Retinal pigment epithelial cell (primary cell): ENCODE measurements at regions not wholly inside any gene's neighbourhood (a gene's known extent, or its start where the extent isn't known, plus 50 kb on each side); places are given as distances from the start of the nearest gene placed in this dataset.
A peak's percentile ranks its signal among the peaks of the same experiment; 100 is the strongest.

Experiments
- DNase-seq: peaks from one replicate; pipeline ENCODE4 v3.0.0-alpha.2; 2010; ENCODE audit warnings: low read depth
- H3K4me3 ChIP-seq: 2 replicates; pipeline ENCODE4 v1.5.1; 2011; ENCODE audit warnings: mild to moderate bottlenecking, low read length, control low read depth, moderate library complexity
- TF ChIP-seq, protein P1 (sequence below): conservative IDR thresholded peaks from 2 replicates; pipeline ENCODE4 v1.5.1; 2011; ENCODE audit warnings: low read depth, low read length, control low read depth, inconsistent platforms

DNA sequence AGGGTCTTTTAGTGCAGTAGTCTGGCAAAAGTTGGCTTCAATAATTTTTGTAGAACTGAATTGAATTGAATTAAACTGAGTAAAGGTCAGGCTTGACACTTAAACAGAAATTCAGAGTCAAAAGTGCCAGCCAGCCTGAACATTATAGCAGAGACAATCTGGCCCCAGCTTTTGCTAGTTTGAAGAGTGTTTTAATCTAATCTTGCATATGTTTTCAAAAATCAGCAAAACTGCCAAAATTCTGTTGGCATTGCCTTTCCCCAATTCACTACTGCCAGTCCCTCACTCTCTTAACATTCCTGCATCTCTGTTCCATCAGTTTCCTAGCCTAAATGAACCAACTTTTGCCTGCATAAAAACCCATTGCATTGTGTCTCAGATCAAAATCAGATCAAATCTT is 403.8 kb downstream of the NUF2 start:
- TF ChIP-seq, protein P1, sequence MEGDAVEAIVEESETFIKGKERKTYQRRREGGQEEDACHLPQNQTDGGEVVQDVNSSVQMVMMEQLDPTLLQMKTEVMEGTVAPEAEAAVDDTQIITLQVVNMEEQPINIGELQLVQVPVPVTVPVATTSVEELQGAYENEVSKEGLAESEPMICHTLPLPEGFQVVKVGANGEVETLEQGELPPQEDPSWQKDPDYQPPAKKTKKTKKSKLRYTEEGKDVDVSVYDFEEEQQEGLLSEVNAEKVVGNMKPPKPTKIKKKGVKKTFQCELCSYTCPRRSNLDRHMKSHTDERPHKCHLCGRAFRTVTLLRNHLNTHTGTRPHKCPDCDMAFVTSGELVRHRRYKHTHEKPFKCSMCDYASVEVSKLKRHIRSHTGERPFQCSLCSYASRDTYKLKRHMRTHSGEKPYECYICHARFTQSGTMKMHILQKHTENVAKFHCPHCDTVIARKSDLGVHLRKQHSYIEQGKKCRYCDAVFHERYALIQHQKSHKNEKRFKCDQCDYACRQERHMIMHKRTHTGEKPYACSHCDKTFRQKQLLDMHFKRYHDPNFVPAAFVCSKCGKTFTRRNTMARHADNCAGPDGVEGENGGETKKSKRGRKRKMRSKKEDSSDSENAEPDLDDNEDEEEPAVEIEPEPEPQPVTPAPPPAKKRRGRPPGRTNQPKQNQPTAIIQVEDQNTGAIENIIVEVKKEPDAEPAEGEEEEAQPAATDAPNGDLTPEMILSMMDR: no peak
- no peak for DNase-seq
- no peak overlapping the region for H3K4me3 ChIP-seq

DNA sequence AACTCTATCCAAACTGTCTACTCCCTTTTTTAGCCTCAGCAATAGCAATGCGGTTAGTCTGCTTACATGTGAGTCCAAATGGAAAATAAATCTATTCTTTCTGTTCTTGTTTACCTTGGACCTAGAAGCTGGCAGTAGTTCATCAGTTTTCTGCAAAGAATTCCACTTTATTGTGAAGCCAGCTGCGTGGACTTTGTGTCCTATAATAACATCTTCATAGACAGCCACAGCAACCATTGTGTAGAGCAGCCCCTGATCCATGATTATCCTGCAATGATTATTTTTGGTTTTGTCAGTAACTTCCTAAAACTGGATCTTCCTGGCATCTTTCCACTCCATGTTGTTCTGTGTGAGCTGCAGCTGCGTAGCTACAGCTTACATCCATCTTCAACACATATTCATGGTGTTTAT is 408.7 kb downstream of the NUF2 start:
- no peak overlapping the region for H3K4me3 ChIP-seq
- TF ChIP-seq, protein P1: no peak
- DNase-seq: no peak

DNA sequence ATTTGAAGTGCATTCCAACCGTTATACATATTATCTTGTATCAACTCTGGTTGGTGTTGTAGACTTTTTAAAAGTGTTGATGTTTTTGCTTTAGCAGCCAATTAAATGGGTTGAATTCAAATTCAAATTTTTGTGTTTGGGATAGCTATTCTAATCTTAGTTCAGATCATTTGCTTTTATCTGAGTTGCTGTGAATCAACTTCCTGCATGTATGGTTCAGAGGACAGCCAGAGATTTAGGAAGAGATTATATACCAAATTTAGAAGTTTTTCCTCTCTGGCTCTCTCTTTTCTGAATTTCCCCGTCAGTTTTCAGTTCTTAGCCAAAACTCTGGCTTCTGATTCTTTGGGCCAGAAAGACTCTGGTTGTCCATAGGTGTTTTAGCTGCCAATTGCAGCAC is 415.5 kb downstream of the NUF2 start:
- no peak overlapping the region for H3K4me3 ChIP-seq
- TF ChIP-seq, protein P1: no peak
- DNase-seq: no peak

DNA sequence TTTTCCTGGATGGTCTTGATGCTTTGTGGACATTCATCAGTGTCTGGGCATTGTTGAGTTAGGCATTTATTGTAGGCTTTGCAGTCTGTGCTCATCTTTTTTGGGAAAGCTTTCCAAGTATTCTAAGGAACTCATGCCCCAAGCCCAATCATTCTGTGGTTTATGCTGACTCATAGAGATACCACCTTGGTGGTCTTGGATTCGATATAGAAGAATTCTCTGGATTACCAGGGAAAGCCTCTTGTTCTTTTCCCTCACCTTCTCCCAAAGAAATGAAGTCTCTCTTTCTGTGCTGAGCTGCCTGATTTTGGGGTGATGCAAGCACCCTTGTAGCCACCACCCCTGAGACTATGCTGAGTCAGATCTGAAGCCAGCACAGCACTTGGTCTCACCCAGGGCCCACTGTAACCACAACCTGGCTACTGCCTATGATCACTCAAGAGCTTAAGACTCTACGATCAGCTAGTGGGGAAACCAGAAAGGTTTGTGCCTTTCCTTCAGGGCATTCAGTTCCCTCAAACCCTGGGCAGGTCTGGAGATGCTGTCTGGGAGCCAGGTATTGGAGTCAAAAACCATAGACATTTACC is 422.6 kb downstream of the NUF2 start:
- DNase-seq: no peak
- TF ChIP-seq, protein P1: no peak
- no peak overlapping the region for H3K4me3 ChIP-seq

DNA sequence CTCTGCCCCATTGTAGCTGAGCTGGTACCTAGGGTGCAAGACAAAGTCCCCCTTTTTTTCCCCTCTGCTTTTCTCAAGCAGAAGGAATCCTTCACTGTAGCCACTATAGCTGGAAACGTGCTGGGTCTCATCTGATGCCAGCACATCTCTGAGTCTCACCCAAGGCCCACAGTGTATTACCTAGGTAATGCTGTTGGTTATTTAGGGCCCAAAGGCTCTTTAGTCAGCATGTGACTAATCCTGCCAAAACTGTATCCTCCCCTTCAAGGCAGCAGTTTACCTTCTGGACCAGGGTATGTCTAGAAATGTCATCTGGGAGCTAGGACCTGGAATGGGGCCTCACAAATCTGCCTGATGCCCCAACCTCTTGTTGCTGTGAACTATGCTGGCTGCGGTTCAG is 423.4 kb downstream of the NUF2 start:
- no peak overlapping the region for H3K4me3 ChIP-seq
- TF ChIP-seq, protein P1: no peak
- no peak for DNase-seq

DNA sequence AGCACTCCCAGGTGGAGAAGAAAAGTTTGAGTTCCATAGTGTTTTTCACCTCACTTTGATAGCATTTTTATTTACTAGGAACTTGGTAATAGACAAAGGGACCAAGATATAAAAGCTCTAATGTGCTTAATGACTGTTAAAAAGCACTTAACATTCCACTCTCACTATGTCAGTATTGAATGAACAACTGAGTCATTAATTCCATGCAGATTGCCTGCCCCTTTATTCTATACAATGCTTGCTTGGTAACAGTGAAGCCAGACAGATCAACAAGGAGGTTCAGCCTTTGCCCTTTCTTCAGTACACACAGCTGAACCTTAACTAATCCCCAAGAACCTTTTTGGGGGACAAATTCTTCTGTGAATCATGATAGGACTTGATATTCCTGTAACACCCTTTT is 425.5 kb downstream of the NUF2 start:
- TF ChIP-seq, protein P1: no peak
- peak; percentile 16 for DNase-seq
- H3K4me3 ChIP-seq: no peak overlapping the region

DNA sequence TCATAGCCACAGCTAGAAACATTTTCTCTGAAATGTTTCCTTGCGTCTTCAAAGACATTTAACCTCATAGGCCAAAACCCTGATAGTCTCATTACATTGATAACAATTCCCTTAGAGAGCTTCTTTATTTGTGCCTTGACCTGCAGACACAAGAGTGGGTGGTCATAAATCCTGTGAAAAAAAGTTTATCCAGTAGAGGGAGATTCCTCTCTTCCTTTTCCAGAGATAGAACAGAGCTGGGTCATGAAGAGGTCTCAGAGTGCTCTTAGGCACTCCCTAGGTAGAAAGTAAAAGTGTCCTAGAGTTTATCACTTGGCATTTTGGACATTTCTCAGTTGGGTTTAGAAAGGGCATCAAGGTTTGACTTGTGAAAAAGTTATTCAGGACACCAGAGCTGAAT is 426.1 kb downstream of the NUF2 start:
- no peak overlapping the region for H3K4me3 ChIP-seq
- DNase-seq: no peak
- TF ChIP-seq, protein P1: no peak
